Cardiac septum (tissue), 1 donor: ENCODE measurements at regions not wholly inside any gene's neighbourhood (a gene's known extent, or its start where the extent isn't known, plus 50 kb on each side); places are given as distances from the start of the nearest gene placed in this dataset.
"Not testable (repeated sequence)": the region's sequence is repeated elsewhere in the genome, so short reads cannot be mapped to it uniquely, and the experiment has no call there.

Experiments used
- DNase-seq: peaks from one replicate; pipeline ENCODE4 v3.0.0-alpha.2; 2020; ENCODE audit warnings: low spot score
- intact Hi-C: fragments of 100-400 bp; cut with DNase I; formaldehyde crosslinking; loops from one replicate; pipeline ENCODE4 v1.14.0; 2022
- donor health status: DM: no; HTN: no; CAD: no.

DNA sequence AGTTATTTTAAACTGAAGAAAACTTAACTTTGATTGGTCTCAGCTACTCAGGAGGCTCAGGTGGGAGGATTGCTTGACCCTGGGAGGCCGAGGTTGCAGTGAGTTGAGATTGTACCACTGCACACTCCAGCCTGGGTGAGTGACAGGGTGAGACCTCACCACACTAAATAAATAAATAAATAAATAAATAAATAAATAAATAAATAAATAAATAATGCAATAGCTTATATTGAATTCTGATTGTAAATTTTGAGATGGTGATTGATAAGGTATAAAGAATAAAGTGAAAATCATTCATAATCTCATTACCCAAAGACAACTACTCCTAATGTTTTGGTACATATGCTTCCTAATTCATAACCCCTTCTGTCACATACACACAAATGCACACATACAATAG, 58.1 kb downstream of the TUBA3C start:
- intact Hi-C loops = no loop called here
- no peak for DNase-seq

DNA sequence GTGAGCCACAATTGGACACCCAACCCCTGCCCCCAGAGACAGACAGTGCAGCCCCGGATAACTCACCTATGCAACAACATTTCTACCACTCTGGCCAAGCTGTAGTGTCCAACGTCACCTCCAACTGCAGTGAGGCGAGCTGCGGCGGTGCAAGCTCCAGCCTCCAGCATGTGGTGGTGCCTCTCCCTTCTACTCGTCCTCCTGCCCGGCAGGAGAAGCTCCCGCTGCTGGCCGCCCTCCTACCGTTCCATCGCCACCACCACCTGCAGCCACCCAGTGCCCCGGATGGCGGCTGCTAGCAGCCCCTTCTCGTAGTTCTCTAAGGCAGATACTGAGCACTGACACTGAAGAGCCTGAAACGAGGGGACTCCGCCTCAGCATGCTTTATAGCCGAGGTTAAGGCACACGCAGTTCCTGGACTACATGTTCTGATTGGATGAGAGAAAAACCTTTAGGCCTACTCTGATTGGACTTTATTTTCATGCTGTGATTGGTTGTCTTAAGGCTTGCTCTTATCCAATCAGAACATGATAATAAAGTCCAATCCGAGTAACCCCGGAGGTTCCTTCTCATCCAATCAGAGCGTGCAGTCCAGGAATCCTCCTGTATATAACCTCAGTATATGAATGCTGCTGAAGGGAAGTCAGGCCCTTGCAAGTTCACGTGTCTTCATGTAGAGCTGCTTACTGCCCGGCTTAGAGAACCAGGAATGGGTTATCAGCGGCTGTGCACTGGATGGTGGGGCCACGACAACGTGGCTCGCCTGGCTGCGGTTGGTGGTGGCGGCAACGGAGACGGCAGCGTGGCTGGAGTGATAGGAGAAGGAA, 63.5 kb downstream of the TUBA3C start:
- no peak for DNase-seq
- intact Hi-C loops = no loop called here

DNA sequence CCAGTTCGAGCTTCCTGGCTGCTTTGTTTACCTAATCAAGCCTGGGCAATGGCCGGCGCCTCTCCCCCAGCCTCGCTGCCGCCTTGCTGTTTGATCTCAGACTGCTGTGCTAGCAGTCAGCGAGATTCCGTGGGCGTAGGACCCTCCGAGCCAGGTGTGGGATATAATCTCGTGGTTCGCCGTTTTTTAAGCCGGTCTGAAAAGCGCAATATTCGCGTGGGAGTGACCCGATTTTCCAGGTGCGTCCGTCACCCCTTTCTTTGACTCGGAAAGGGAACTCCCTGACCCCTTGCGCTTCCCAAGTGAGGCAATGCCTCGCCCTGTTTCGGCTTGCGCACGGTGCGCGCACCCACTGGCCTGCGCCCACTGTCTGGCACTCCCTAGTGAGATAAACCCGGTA, 72.4 kb downstream of the TUBA3C start:
- DNase-seq, intact Hi-C loops: not testable (repeated sequence)

- intact Hi-C loops = no loop called here
- DNase-seq = no peak
Measured at GRCh38 chr13:19103140-19103539, 78.5 kb downstream of the TUBA3C start.

GRCh38 chr13:19093369-19093768, 88.3 kb downstream of the TUBA3C start:
- intact Hi-C loops = no loop called here
- no peak for DNase-seq

DNA sequence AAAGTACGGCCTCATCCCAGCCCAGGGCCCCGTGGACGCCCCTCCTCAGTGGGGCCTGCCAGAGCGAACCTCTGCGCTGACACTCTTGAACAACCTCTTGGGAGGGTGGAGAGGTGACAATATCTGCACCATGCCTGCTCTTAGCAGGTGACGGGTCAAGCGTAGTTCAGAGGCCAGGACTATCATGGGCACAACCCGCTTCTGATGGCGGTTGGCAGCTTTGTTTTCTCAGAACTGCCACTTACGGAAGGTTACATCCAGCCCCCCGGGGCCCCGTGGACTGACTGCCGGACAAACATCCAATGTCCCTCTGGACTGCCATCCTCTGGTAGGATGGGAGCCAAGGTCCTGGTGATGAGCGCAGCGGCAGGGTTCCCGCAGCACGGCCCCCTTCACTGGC, 91.1 kb downstream of the TUBA3C start:
- intact Hi-C loops = no loop called here
- no peak for DNase-seq

- DNase-seq = no peak
- intact Hi-C loops = no loop called here
Measured at GRCh38 chr13:19089315-19089714, 92.3 kb downstream of the TUBA3C start.

DNA sequence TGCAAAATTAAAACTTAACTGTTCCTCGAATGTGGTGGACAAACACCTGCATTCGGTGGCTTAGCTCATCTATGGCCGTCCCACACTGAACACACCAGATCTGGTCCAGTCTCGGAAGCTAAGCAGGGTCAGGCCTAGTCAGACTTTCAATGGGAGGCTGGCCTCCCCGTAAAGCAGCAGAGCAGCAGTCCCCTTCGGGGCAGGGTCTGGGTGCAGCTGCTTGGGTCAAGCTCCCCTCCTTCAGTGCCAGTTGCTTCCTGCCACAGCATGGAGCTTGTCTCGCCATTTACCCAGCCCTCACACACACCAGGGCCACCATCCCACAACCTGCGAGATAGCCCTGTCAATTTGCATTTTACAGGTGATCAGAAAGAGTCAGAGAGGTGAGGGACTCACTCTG, 93.2 kb downstream of the TUBA3C start:
- intact Hi-C loops = no loop called here
- DNase-seq = no peak

- intact Hi-C loops = no loop called here
Measured at GRCh38 chr13:19085876-19086275, 95.7 kb downstream of the TUBA3C start.

GRCh38 chr13:19085258-19085657, 96.4 kb downstream of the TUBA3C start:
- DNase-seq = no peak
- intact Hi-C loops = no loop called here

More at GRCh38 chr13:19085876-19086275, 95.7 kb downstream of the TUBA3C start:
- no peak for DNase-seq

- intact Hi-C loops = no loop called here
- peak; percentile 71 for DNase-seq
Measured at GRCh38 chr13:19083340-19083739, 98.3 kb downstream of the TUBA3C start.

GRCh38 chr13:19075418-19075817, 106.2 kb downstream of the TUBA3C start:
- peak; percentile 58 for DNase-seq
- intact Hi-C loops = no loop called here

GRCh38 chr13:19074519-19074918, 107.1 kb downstream of the TUBA3C start:
- DNase-seq = no peak
- intact Hi-C loops = no loop called here

DNA sequence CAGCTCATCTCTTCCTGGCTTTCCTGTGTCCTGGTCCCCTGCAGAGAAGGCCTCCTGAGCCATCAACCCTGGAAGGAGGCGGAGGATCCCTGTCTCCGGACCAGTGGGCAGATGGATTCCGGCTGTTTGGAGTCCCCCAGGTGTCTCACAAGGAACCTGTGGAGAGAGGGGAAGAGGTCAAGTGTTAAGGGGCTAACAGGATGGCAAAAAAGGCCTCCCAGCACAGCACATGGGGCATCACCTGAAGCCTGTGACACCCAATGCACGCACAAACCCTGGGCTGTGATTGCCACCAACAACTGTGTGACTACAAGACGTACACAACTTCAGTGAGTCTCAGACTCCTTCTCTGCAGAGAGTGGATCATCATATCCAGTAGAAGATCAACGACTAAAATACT, 107.5 kb downstream of the TUBA3C start:
- DNase-seq, intact Hi-C loops: not testable (repeated sequence)

DNA sequence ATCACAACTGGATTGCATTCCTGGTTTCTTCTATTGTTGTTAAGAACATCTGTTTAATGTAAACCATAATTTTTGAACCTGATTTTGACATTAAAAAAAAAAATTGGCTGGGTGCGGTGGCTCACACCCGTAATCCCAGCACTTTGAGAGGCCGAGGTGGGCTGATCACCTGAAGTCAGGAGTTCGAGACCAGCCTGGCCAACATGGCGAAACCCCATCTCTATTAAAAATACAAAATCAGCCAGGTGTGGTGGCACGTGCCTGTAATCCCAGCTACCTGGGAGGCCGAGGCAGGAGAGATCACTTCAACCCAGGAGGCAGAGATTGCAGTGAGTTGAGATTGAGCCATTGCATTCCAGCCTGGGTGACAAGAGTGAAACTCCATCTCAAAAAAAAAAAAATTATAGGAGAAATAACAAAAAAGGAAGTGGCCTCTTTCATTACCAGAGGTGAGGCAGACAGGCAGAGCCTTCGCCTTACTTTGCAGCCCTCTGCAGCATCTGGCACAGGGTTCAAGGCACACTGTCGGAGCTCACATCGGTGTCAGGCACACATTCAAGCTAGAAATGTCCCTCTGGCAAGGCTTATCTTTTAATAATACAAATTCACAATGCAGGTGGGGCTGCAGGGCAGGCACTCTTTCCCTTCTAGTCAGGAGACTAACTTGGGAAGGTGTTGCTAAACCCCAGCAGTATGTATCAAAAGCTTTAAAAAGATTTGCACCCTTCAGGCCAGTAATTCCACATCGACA, 108.5 kb downstream of the TUBA3C start:
- intact Hi-C loops, DNase-seq: not testable (repeated sequence)

DNA sequence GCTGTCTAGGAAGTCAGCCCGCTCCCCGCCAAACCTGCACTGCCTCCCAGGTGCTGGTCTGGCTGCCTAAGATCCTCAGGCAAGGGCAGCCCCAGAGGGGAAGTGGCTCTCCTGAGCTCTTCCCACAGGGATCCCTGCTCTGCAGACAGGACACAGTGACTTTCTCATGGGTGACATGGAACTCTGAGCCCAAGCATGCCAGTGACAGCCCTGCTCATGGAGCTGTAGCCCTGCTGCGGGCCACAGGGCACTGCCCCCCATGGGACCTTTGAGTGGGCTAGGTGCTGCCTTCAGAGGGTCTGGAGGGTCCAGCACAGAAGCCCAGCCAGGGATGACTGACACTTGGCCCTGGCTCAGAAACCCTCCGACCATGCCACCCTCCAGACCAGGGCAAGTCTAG, 109.1 kb downstream of the TUBA3C start:
- intact Hi-C loops = no loop called here
- peak; percentile 69 for DNase-seq

DNA sequence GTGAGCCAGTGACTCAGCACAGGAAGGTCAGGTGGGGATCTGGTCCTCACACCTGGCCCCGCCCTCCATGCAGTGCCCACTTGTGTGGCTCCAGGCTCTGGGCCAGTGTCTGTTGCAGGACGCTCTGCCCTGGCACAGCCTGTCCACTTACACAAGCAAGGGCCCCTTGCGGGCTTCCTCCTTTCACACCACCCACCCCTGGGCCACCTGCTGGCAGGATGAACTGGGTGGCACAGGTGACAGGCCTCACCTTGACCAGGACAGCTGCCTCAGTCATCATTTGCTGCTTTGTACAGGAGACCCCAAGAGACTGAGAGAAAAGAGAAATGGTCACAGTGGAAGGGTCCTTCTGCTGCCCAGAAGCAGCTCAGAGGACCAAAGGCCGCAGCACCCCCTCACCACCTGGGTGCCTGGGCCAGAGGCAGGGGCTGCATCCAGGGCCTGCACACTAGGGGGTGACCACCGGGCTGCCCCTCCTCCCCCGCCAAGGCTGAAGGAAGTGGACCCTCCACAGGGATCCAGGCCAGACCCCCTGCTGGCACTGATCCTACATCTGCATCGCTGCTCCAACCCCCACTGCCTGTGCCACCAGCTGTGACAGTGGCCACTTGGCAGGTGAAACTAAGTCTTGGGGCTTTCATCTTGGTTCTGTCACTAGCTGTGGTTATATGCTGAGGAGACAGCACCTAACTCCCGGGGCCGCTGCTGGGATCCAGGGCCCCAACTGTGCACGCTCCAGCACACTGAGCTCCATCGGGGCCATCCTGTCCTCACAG, 110.3 kb downstream of the TUBA3C start:
- DNase-seq = no peak
- intact Hi-C loops = no loop called here

- DNase-seq = no peak
Measured at GRCh38 chr13:19070398-19070735, 111.3 kb downstream of the TUBA3C start.

DNA sequence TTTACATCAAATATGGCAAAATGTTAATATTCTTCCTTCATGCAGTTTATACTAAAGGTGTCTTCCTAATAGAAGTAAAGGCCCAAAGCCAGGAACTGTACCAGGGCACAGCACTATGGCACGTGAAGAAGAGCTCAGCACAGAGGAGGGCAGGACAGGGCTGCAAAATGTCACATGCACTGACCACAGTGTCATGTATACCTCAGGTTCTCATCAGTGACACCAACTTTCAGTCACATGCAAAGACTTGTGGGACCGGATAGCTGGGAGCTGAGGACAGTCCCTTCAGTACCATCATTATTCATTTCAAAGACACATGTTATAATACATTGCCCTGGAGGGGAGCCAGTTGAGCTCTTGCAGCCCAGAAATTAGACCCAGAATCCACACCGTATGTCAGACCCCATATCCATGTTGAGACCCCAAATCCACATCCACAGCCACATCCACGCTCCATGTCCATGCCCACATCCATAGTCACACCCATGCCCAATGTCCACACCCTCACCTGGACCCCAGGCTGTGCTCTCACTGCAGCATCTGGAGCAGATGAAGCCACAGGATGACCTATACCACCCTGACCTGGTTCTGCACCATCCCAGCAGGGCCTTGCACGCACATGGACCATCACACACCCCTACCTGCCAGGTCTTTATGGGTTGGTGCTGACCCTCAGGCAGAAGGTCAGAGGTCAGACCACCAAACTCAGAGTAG, 111.8 kb downstream of the TUBA3C start:
- no peak for DNase-seq
- intact Hi-C loops = no loop called here

More at GRCh38 chr13:19070398-19070735, 111.3 kb downstream of the TUBA3C start:
- intact Hi-C loops = no loop called here

- intact Hi-C loops = no loop called here
- no peak for DNase-seq
Measured at GRCh38 chr13:19068691-19069090, 112.9 kb downstream of the TUBA3C start.
